ENCODE measurements at regions not wholly inside any gene's neighbourhood (a gene's known extent, or its start where the extent isn't known, plus 50 kb on each side); places are given as distances from the start of the nearest gene placed in this dataset.

DNA sequence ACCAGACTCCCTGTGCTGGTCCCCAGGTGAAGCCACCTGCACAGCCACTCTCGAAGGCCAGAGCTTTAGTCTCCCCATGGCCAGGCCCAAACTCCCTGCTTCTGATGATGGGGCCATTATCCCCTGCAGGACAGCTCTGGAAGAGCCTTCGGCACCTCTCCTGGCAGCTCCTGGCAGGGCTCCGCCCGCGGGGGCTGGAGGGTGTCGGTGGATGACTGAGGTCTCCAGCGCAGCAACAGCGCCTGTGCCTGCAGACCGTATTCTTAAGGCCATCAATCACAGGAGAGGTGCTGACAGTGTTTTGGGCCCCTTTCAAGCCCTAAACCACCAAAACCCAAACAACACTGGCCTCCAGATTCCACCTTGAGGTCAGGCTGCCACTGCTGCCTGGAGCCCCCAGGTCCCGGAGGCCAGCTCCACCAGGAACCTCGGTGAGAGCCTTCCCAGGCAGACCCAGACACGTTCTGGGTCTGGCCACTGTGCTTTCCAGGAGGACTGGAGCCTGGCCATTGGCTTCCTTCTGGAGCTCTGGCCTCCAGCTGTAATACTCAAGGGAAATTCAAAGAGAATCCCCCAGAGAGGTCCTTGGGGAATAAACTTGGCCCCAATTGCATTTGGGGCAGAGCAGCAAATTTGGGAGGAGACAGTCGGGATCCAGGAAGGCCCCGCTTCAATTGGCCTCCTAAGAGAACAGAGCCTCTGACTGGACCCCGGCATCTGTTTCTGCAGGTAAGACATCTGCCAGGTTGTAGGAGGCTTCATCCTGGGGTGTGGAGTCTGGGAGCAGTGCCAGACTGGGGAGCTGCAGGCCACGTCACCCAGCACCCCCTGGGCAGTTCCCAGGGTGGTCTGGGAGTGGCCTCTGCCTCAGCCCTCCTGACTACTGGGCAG lies 210.6 kb upstream of the RTL1 start:
- TF ChIP-seq TAF1 (IDR thresholded peaks at IDR 0.05; ENCODE audit: borderline replicate concordance, low read depth, low read length) (no peak), EP300 (IDR thresholded peaks at IDR 0.05; ENCODE audit: borderline replicate concordance in 1 of 2, low read depth in 1 of 2, low read length in 1 of 2) (no peak), POLR2AphosphoS5 (IDR thresholded peaks at IDR 0.05; ENCODE audit: low read depth, low read length) (no peak), SIN3A (IDR thresholded peaks at IDR 0.05; ENCODE audit: borderline replicate concordance, low read depth, low read length) (no peak), EZH2phosphoT487 (IDR thresholded peaks at IDR 0.05; ENCODE audit: borderline replicate concordance, low read depth) (no peak), JUND (IDR thresholded peaks at IDR 0.05) (no peak), RFX5 (IDR thresholded peaks at IDR 0.05; ENCODE audit: low read length) (no peak), RXRA (IDR thresholded peaks at IDR 0.05; ENCODE audit: borderline replicate concordance, low read depth) (no peak)
- TF ChIP-seq, protein P1, sequence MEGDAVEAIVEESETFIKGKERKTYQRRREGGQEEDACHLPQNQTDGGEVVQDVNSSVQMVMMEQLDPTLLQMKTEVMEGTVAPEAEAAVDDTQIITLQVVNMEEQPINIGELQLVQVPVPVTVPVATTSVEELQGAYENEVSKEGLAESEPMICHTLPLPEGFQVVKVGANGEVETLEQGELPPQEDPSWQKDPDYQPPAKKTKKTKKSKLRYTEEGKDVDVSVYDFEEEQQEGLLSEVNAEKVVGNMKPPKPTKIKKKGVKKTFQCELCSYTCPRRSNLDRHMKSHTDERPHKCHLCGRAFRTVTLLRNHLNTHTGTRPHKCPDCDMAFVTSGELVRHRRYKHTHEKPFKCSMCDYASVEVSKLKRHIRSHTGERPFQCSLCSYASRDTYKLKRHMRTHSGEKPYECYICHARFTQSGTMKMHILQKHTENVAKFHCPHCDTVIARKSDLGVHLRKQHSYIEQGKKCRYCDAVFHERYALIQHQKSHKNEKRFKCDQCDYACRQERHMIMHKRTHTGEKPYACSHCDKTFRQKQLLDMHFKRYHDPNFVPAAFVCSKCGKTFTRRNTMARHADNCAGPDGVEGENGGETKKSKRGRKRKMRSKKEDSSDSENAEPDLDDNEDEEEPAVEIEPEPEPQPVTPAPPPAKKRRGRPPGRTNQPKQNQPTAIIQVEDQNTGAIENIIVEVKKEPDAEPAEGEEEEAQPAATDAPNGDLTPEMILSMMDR (IDR thresholded peaks at IDR 0.05): no peak

Measured in SK-N-SH (cell line).